Ishikawa (cell line): ENCODE measurements at regions not wholly inside any gene's neighbourhood (a gene's known extent, or its start where the extent isn't known, plus 50 kb on each side); places are given as distances from the start of the nearest gene placed in this dataset.

Source experiments
- CEBPB ChIP-seq: IDR thresholded peaks from 2 replicates; pipeline ENCODE4 v1.6.1; 2012
- CREB1 ChIP-seq: IDR thresholded peaks from 2 replicates; pipeline ENCODE4 v1.6.1; 2012; ENCODE audit warnings: low read depth
- EGR1 ChIP-seq: IDR thresholded peaks from 2 replicates; pipeline ENCODE4 v1.6.1; 2012
- EP300 ChIP-seq: IDR thresholded peaks from 2 replicates; pipeline ENCODE4 v1.6.1; 2012; ENCODE audit warnings: borderline replicate concordance
- FOXM1 ChIP-seq: IDR thresholded peaks from 2 replicates; pipeline ENCODE4 v1.6.1; 2012; ENCODE audit warnings: low read depth, borderline replicate concordance
- MAX ChIP-seq: IDR thresholded peaks from 2 replicates; pipeline ENCODE4 v1.6.1; 2012
- NFIC ChIP-seq: IDR thresholded peaks from 2 replicates; pipeline ENCODE4 v1.6.1; 2012
- RAD21 ChIP-seq: IDR thresholded peaks from 2 replicates; pipeline ENCODE4 v1.6.1; 2012; ENCODE audit warnings: low read depth
- REST ChIP-seq: IDR thresholded peaks from 2 replicates; pipeline ENCODE4 v1.6.1; 2012; ENCODE audit warnings: low read depth, mild to moderate bottlenecking
- TAF1 ChIP-seq: IDR thresholded peaks from 2 replicates; pipeline ENCODE4 v1.6.1; 2012; ENCODE audit warnings: low read depth, mild to moderate bottlenecking
- TCF12 ChIP-seq: IDR thresholded peaks from 2 replicates; pipeline ENCODE4 v1.6.1; 2012; ENCODE audit warnings: low read depth
- TEAD4 ChIP-seq: IDR thresholded peaks from 2 replicates; pipeline ENCODE4 v1.6.1; 2012
- YY1 ChIP-seq: IDR thresholded peaks from 2 replicates; pipeline ENCODE4 v1.6.1; 2012; ENCODE audit warnings: low read depth
- ZBTB7A ChIP-seq: IDR thresholded peaks from 2 replicates; pipeline ENCODE4 v1.6.1; 2012; ENCODE audit warnings: low read depth
- TF ChIP-seq, protein P1 (sequence below): IDR thresholded peaks from 2 replicates; pipeline ENCODE4 v1.6.1; 2012

DNA sequence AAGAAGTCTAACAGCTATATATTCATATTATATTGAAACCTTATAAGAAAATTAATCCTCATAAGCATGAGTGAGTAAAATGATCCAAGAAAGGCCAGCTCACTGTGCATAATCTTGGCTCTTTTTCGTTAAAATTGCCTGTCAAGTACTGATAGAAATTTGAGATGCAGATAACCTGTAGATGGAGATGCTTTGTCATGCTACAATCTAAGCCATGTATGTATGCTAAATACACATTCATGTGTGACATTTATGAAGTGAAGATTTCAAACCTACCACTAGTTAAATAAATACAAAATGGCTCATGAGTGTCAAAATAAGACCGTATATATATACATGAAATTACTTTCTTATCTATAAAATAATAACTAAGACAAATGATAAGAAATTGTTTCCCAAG lies 1491.5 kb upstream of the PRMT6 start:
- TF ChIP-seq NFIC, result no peak
- TF ChIP-seq, protein P1, sequence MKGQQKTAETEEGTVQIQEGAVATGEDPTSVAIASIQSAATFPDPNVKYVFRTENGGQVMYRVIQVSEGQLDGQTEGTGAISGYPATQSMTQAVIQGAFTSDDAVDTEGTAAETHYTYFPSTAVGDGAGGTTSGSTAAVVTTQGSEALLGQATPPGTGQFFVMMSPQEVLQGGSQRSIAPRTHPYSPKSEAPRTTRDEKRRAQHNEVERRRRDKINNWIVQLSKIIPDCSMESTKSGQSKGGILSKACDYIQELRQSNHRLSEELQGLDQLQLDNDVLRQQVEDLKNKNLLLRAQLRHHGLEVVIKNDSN, result no peak
- TF ChIP-seq YY1, result no peak
- no peak for TF ChIP-seq CEBPB
- TF ChIP-seq EGR1, result no peak
- no peak for TF ChIP-seq FOXM1
- TF ChIP-seq TEAD4, result no peak
- TF ChIP-seq EP300, result no peak
- no peak for TF ChIP-seq CREB1
- TF ChIP-seq ZBTB7A, result no peak
- TF ChIP-seq MAX, result no peak
- no peak for TF ChIP-seq REST
- no peak for TF ChIP-seq TCF12
- TF ChIP-seq RAD21, result no peak
- TF ChIP-seq TAF1, result no peak

DNA sequence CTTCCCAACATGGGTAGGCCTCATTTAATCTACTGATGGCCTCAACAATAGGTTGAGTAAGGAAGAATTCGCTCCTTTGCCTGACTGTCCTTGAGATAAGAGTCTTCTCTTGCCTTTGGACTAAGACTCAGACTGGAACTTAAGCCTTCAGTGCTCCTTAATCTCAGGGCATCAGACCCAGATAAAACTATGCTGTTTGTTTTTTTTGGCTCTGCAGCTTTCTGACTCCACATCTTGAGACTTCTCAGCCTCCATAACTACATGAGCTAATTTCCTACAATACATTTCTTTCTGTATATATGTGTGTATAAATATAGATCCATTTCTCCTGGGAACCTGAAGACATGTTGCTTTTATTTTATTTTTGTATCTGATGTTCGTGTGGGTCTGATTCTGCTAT lies 1470.7 kb upstream of the PRMT6 start:
- TF ChIP-seq RAD21, result no peak

- TF ChIP-seq REST (no peak), EGR1 (no peak), TAF1 (no peak), NFIC (no peak), FOXM1 (no peak), RAD21 (no peak)
Measured at GRCh38 chr1:105591681-105592080, 1464.8 kb upstream of the PRMT6 start.

GRCh38 chr1:105608713-105609112 lies 1447.8 kb upstream of the PRMT6 start:
- TF ChIP-seq YY1 (no peak), CEBPB (no peak), RAD21 (peak; percentile 57)

DNA sequence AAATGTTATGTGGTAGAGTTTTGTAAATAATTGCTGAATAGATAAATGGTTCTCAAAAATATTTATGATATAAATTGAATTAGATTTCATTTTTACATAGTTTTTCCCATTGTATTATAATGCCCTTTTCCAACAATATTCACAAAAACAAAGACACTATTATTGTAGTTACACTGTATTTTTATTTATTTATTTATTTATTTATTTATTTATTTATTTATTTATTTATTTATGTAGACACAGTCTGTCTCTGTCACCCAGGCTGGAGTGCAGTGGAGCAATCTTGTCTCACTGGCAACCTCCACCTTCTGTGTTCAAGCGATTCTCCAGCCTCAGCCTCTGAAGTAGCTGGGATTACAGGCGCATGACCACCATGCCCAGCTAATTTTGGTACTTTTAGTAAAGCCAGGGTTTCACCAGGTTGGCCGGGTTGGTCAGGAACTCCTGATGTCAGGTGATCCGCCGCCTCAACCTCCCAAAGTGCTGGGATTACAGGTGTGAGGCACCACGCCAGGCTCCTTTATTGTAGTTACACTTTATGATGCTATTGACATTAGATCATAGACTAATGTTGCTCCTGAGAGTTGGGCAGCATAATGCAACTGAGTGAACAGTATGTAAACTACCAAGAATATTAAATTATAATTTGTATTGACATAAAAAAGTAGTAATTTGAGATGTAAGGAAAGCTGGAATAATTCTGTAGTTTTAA lies 1430.0 kb upstream of the PRMT6 start:
- TF ChIP-seq YY1, result no peak
- no peak for TF ChIP-seq TAF1
- TF ChIP-seq CREB1, result no peak
- no peak for TF ChIP-seq FOXM1
- TF ChIP-seq MAX, result no peak
- TF ChIP-seq NFIC, result no peak
- TF ChIP-seq, protein P1, result no peak
- TF ChIP-seq TCF12, result no peak
- no peak for TF ChIP-seq CEBPB
- TF ChIP-seq RAD21, result no peak

GRCh38 chr1:105632342-105633196 lies 1423.9 kb upstream of the PRMT6 start:
- TF ChIP-seq TAF1 (no peak), FOXM1 (no peak), CEBPB (no peak), REST (no peak), MAX (no peak), TEAD4 (no peak)
